NCI-H2107 treated with DMSO at 0.1 percent for 48 hours (cell line): ENCODE measurements at regions not wholly inside any gene's neighbourhood (a gene's known extent, or its start where the extent isn't known, plus 50 kb on each side); places are given as distances from the start of the nearest gene placed in this dataset.

ENCODE experiments used
- DNase-seq: peaks from one replicate; lab custom pipeline; 2025; ENCODE audit not compliant: unreplicated experiment; lab: John Stamatoyannopoulos, UW

DNA sequence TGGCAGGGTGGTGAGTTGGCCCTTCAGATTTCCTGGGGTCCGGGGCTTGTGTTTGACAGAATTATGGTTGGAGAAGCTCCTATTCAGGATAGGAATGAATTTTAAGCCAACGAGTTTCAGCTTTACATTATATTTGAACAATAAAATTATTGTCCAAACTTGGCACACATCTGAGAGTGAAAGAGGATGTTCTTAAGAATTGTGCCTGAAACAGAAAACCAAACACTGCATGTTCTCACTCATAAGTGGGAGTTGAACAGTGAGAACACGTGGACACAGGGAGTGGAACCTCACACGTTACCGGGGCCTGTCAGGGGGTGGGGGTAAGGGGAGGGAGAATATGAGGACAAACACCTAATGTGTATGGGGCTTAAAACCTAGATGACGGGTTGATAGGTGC, 111.8 kb upstream of the ACTBL2 start:
- DNase-seq, result no peak

DNA sequence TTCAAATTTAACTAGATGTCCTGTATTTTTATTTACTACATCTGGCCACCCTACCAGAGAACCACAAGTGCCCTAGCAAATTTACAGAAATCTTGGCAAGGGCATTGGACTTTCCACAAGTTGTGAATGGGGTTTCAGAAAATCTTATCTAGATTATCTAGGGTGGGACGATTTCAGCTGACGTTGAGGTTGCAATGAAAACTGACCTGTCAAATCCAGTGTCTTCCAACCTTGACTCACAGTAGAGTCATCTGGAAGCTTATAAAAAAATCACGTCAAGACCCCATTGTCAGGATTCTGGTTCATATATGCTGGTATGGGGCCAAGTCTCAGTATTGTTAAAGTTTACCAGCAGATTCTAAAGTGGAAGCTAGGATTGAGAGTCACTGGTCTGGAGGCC, 109.6 kb upstream of the ACTBL2 start:
- no peak for DNase-seq

DNA sequence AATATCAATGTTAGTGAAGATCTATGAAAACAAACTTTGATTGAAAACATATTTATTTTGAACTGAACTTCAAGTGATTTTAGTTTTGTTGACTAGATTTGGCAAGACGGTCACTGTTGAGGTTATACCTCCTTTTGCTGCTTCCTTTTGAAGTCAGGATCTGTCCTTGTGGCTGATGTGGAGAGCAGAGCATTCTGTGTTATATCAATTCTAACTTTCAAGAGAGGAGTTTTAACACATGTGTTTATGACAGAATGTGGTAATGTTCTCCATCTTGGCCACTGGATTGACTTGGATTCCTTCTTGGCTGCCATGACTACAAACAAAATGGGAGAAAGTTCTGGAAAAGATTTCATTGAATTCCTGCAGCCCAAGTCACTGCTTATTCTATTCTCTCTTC, 104.0 kb upstream of the ACTBL2 start:
- no peak for DNase-seq

DNA sequence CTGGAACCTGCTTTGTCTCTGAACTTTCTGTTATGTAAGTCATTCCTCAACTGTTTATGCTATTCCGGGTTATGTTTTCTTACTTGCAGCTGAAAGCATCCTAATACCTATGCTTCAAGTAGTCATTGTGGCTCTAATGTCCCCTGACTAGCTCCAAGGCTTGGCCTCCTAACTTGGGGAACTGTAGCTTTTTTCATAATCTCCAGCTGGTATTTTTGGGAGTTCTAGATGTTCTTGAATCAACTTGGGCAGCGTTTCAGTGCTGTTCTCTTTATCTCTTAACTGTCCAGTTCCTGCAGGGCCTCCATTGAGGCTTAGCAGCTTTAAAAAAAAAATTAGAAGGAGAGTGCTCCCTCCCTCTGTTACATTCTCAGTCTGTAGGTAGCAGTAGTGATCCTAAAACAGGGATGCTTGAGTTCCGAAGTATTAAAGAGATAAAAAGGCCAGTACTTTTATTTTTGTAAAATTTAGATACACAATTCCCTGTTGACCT, 100.0 kb upstream of the ACTBL2 start:
- no peak for DNase-seq

DNA sequence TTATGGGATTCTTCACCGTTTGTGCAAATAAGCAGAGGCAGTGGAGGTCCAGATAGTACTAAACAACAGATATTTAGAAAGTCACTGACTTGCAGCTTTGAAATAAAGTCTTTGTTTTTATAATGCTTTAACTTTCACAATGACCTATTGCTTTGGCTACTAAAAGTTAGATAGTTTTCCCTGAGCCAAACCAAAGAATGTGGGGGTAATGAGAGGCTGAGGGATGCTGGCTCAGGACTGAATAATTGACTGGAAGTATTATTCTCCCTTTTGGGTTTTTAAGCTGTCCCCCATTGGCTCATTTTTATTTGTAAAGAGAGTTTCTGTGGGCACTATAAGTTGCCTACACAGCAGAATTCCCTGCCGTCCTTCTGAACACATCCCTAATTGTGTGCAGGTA, 99.2 kb upstream of the ACTBL2 start:
- DNase-seq, result no peak

DNA sequence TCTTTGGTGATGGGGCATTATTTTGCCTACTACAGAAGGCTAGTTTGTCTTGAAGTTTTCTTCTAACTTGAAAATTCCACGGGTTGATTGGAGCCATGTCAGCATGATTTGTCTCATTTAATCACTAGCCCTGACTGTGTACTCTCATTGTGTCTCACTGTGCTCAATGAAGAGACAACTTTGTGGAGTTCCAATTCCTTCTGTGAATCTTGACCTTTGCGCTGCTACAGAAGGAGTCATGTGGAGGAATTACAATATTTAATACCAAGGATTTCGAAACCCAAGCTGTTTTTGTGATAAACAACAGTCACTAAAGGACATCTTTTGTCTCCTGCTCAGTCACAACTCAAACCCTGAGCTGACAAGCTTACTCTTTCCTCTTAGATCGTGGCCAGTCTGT, 98.6 kb upstream of the ACTBL2 start:
- DNase-seq, result no peak

DNA sequence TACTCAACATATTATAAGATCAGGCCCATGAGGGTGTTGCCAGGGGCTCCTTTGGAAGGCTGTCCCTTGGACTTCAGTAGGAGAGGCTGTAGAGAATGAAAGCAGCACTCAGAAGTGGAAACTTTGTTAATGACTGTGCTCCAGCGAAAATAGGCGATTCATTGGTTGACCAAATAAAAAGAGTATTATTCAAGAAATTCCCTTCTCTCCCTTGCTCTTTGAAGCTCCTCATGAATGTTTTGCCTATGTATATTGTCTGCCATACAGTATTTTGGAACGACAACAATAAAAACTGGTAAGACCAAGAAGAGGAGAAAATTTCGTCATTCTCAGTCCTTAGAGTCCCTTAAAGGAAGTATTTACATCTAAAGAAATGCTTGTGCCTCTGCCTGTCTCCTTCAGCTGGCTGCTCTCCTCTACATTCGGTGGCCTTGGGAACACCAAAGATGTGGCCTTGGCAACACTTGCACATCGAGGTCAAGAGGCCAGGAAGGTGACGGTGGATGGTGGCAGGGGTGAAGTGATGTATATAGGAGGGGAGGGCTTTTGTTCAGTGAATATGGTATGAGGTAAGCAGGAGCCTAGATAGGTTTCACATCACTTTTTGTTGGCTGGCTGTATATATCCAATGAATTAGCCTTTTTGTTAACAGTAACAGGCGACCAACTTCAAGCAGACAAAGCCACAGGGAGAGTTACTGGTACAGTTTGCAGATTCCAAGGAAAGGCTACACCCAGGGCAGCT, 95.0 kb upstream of the ACTBL2 start:
- no peak for DNase-seq

DNA sequence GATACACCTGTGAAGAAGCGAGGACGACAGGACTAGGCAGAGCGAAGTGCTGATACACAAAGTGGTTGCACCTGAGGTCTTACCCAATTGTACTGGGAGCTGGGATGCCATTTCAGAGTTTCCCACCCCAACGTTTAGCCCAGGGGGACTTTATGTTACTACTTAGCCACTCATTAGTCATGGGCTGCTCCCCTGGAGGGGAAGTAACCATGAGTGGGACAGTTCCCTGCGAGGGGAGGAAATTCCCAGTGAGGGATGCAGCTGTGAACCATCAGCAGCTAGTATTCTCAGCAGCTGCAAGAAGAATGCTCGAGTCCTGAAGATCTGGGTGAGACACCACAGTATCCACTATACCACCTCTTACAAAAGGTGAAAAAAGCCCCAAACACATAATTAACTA, 93.7 kb upstream of the ACTBL2 start:
- DNase-seq, result no peak

DNA sequence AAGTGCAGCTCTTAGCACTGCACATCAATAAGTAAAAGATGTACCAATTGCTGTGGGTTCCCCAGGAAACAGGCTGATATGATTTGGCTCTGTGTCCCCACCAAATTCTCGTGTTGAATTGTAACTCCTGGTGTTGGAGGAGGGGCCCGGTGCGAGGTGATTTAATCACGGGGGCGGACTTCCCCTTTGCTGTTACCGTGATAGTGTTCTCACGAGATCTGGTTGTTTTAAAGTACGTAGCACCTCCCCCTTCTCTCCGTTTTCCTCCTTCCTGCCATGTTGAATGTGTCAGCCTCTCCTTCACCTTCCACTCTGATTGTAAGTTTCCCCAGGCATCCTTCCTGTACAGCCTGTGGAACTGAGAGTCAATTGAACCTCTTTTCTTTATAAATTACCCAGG, 93.2 kb upstream of the ACTBL2 start:
- no peak for DNase-seq

DNA sequence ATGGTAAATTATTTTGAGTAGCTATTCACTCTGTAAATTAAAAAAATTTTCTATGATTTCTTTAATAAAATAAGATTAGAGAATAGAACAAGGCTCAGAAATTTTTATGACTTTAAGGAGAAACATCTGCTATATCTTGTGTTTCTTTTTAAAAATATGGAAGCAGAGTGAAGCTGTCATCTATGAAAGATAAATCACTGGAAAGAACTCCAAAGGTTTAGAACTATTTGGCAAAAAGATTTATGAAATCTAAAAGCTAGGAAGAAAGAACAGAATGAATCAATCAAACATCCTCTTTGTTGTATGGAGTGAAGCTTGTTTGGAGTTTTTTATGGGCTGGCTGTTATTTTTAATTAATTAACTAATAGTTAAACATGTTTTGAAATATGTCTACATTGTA, 89.8 kb upstream of the ACTBL2 start:
- DNase-seq, result no peak

DNA sequence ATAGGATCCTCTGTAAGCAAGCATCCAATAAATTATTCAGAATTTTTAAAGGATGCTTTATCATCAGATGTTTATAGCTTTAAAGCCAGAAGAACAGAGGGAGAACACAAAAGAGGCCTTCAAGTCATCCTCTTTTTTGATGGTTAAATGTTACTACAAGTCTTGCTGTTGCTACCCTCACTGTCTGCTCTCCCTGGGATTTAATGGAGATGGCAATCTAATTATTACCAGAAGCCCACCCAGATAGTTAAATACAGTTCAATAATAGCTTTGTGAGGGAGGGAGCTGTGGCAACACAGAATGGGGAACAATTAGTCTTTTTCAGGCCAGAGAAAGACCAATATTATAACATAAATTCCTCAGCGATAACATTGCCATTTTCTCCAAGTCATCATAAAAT, 87.0 kb upstream of the ACTBL2 start:
- no peak for DNase-seq

DNA sequence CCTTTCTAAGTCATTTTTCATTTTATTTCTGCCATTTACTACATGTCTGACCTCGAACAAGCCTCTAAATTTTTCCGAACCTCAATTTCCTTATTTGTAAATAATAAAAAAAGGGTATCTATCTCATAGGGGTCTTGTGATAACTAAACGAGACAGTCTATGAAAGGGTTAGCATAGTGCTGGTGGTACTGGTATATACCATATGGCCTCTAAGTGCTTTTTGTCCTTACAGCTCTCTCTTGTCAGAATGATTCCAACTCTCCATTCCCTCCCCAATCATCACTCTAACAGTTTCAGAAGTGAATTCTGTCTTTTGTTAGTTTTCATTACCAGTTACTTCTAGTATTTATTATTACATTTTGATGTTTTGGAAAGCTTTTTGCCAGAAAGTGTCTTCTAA, 85.5 kb upstream of the ACTBL2 start:
- DNase-seq, result no peak

DNA sequence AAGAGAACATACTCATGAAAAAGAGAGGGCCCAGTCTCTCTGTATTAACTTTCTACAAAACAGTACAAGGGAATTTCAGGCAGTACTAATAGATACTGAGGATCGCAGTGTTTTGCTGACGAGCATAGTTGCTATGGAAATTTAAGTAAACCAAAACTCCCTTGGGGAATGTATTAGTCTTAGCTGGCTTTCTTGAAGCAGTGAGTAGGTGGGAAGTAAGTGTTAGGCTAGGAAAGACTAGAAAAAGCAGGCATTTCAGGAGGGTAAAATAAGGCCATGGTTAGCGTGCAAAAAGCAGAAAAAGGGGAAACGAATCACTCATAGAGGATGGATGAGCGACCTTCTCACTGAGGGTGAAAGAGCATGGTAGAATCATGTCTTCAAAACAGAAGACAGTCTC, 84.3 kb upstream of the ACTBL2 start:
- no peak for DNase-seq

DNA sequence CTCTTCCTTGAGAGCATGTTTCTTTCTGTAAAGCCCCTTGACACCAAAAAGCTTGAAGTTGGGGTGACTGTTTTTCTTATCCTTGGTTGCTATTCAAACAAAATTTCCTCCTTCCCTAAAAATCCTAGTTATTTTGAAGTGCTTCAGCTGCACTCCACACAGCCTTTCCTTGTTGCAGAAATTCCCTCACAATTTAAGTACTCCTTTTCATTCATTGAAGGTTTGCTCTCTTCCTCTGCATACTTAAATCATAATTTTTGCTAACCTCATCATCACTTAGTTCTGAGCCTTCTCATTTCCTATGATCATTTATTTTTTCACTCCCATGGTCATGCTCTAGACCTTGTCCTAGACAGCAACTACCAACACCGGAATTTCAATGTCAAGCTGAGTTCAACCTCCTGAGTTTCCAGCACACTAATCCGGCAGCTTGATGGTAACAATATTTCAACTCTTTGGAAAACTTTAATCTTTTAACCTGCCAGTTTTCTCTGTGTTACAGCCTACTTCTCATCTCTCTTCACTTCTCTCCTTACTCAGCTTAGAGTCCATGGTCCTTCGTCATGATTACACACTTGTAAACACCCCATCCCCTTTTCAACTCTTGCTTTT, 78.7 kb upstream of the ACTBL2 start:
- no peak for DNase-seq

DNA sequence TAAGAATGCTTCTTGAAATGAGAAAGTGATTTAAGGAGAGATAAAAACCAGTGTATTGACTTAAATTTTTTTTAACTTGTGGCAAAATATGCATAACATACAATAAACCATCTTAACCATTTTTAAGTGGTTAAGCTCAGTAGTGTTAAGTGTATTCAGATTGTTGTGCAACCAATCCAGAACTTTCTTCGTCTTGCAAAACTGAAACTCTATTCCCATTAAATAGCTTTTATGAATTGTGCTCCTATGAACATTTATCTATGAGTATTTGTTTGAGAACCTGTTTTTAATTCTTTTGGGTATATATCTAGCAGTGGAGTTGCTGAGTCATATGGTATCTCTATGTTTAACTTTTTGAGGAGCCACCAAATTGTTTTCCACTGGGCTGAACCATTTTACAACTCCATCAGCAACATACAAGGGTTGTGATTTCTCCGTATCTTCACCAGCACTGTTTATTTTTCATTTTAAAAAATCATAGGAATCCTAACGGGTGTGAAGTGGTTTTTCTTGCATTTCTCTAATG, 76.6 kb upstream of the ACTBL2 start:
- DNase-seq, result no peak

DNA sequence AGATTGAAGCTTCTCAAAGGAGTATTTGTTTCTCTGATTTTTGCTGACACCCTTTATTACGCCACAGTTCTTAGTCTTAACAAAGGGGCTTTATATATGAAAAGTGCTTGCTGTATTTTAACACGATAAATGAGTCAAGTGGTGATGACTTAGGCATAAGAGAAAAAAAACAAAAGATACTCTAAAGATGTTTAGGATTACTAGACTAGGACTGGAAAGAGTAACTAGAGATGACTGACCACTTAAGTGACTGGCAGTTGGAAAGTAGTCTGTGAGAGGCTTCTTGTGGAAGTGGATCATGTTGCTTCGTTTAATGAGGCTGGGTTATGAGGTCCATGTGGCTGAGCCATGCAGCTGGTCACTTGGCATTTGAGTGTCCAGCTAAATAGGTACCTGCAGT, 69.4 kb upstream of the ACTBL2 start:
- DNase-seq, result peak; percentile 26

DNA sequence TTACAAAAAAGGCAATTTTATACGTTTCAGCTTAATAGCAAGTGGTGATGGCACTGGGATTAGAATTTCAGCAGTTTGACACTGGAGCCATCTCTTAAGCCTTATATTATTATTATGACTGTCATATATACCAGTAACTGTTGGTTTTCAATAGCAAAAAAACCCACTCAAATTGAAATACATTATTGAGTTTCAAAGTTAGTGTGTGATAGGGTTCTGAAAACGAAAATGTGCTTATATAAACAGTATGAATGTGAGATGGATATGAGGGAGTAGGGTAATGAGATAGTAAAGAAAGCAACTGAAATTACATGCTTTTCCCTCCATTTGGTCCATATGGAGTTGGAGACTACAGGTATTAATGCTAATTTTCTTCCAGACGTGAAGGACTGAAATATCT, 68.6 kb upstream of the ACTBL2 start:
- no peak for DNase-seq

DNA sequence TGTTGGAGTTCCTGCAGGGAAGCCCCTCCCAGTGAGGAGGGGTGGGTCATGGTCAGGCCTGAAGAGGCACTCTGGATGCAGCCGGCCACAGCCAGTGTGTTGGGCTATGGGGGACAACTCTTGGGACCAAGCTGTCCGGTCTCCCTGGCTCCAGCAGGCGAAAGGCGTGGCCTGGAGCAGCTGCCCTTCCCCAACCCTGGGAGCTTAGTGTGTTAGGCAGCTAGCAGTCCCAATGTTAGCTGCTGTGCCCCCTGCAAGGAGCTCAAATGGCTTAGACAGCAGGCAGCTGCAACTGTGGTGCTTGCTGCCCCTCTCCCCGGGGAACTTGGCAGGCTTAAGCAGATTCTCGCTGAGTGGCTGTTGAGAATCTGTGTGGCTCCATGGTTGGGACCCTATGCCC, 67.5 kb upstream of the ACTBL2 start:
- no peak for DNase-seq

DNA sequence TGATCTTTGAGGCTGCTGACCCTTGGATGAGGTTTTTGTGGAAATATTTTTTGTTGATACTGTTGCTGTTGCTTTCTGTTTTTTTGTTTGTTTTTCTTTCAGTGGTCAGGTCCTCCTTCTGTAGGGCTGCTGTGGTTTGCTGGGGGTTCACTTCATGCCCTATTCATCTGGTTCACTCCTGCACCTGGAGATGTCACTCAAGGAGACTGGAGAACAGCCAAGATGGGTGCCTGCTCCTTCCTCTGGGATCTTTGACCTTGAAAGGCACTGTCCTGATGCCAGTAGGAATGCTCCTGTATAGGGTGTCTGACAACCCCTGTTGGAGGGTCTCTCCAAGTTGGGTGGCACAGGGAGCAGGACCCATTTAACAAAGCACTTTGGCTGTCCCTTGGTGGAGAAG, 67.0 kb upstream of the ACTBL2 start:
- no peak for DNase-seq

DNA sequence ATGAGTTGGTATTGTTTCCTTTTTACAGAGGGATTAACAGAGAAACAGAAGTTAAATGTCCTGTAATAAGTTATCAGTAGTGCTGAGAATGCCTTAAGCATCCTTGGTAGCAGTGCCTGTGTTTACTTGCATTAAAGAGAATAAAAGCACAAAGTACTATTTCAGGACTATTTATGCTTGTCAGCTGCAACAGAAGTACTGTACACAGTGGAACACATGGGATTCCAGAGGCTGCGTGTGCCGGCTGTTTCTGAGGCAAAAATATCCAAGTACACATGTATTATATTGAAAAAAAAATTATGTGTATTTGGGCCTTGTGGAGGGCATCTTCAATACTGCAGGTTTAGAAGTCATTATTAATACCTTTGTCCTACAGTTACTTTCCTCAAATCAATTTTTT, 58.2 kb upstream of the ACTBL2 start:
- DNase-seq, result no peak

DNA sequence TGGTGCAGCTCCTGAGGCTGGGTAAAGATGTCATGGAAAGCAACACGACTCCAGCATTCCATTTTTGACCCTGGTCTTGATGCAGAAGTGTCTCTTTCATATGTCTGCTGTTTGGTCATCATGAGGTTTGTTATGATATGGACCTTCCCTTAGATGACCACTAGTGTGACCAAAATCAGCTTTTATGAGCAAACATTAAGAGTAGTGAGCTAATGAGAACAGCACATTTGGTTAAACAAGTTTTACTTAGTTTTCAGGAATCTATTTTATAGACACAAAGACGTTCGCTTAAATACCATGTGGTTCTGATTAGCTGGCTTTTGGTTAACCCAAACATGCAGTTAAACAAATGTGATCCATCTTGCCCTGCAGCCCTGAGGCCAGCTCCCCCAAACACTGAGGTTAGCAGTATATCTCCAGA, 56.7 kb upstream of the ACTBL2 start:
- no peak for DNase-seq

DNA sequence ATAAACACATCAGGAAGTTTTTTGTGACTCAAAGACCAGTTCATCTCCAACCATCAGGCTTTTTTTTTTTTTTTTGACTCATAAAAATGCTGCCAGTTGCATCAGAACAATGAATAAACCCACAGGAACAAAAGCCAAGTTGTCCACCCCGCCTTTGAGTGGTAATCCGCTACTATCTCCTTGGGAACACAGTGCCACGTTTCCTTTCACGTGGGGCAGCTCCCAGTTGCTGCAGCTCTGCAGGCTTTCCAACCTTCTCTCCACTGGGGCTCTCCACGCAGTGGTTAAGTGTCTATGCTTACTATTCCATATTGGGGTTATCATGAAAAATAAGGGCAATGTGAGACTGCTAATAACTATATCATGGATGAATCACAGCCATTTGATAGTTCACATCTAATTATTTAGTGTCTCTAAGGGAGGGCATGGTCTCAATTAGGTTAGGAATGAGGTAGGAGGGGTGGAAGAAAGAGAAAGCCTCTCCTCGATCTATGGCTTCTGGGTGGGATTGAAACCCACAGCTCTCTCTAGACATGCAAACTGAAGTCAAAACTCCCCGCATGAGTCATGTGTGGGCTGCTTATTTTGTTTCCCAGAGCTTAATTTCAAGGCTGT, 55.8 kb upstream of the ACTBL2 start:
- DNase-seq, result no peak
